Retinal pigment epithelial cell (primary cell): ENCODE measurements at regions not wholly inside any gene's neighbourhood (a gene's known extent, or its start where the extent isn't known, plus 50 kb on each side); places are given as distances from the start of the nearest gene placed in this dataset.
"Not testable (repeated sequence)": the region's sequence is repeated elsewhere in the genome, so short reads cannot be mapped to it uniquely, and the experiment has no call there.

Source experiments
- DNase-seq: peaks from one replicate; pipeline ENCODE4 v3.0.0-alpha.2; 2010; ENCODE audit warnings: low read depth
- H3K4me3 ChIP-seq: 2 replicates; pipeline ENCODE4 v1.5.1; 2011; ENCODE audit warnings: mild to moderate bottlenecking, low read length, control low read depth, moderate library complexity
- CTCF ChIP-seq: conservative IDR thresholded peaks from 2 replicates; pipeline ENCODE4 v1.5.1; 2011; ENCODE audit warnings: low read depth, low read length, control low read depth, inconsistent platforms

- no peak for TF ChIP-seq CTCF
- DNase-seq = peak; percentile 0
- no peak overlapping the region for H3K4me3 ChIP-seq
Observed at GRCh38 chr2:153268941-153269461, 209.6 kb downstream of the RPRM start.

DNA sequence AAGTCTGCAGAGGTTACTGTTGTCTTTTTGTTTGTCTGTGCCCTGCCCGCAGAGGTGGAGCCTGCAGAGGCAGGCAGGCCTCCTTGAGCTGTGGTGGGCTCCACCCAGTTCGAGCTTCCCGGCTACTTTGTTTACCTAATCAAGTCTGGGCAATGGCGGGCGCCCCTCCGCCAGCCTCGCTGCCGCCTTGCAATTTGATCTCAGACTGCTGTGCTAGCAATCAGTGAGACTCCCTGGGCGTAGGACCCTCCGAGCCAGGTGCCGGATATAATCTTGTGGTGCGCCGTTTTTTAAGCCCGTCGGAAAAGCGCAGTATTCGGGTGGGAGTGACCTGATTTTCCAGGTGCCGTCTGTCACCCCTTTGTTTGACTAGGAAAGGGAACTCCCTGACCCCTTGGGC is 221.7 kb downstream of the RPRM start:
- not testable (repeated sequence) for DNase-seq, H3K4me3 ChIP-seq

DNA sequence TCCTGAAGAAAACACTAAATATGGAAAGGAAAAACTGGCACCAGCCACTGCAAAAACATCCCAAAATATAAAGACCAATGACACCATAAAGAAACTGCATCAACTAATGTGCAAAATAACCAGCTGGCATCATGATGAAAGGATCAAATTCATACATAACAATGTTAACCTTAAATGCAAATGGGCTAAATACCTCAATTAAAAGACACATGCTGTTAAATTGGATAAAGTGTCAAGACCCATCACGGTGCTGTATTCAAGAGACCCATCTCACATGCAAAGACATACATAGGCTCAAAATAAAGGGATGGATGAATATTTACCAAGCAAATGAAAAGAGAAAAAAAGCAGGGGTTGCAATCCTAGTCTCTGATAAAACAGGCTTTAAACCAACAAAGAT is 231.9 kb downstream of the RPRM start:
- DNase-seq, H3K4me3 ChIP-seq: not testable (repeated sequence)

DNA sequence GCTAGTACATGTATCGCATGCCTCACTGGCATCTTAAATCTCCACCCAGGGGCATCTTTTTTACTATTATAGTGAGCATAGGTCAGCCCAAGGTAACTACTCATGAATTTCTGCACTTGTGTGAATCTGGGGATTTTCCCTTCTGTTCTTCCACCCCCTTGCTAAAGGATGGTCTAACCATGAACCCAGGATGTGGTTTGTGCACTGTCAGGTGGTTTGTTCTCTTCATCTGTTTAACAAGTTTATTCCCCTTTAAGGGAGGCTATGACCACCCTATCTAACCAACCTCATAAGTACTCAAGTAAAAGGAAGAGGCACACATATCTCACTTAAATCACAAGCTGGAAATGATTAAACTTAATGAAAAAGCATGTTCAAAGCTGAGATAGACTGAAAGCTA is 243.0 kb downstream of the RPRM start:
- DNase-seq = no peak
- H3K4me3 ChIP-seq = no peak overlapping the region
- no peak for TF ChIP-seq CTCF

DNA sequence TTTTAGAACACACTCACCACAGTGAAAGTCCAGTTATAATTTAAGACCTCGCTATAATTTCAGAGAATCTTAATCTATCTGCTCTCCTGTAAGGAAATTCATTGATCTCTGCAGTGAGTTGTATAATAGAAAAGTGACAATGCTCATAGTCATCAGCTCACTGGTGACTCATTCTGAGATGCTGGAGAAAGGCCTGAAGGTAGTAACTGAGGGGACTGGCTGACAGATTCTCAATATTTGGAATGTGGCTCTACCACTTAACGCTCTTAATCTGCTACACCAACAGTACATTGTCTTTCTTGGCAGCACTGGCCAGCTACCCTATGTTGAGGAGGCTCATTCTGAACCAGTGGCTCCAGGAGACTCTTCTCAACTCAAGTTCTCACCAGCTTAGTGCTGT is 246.1 kb downstream of the RPRM start:
- H3K4me3 ChIP-seq = no peak overlapping the region
- DNase-seq = no peak
- no peak for TF ChIP-seq CTCF

GRCh38 chr2:153230977-153231376 is 247.6 kb downstream of the RPRM start:
- DNase-seq = no peak
- no peak for TF ChIP-seq CTCF
- no peak overlapping the region for H3K4me3 ChIP-seq

GRCh38 chr2:153228904-153229303 is 249.7 kb downstream of the RPRM start:
- no peak overlapping the region for H3K4me3 ChIP-seq
- DNase-seq = no peak
- TF ChIP-seq CTCF = no peak

DNA sequence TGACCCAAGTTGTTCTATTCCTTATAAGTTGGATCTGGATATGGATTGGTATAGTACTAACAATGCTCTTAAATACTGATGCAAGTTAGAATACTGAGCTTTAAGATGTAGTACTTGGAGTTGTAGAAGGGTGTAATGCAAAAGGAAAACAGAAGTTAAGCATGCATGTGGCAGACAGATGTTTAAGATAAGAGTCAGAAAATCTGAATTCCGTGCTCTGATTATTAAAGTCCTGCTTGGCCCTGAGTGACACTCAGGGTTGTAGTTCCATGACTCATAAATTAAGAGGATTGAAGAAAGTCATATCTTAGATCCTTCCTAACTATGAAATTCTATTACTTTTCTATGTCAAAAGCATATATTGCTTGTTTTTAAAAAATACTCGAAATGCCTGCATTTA is 250.6 kb downstream of the RPRM start:
- no peak for TF ChIP-seq CTCF

More for the DNA sequence above, 250.6 kb downstream of the RPRM start:
- DNase-seq = peak; percentile 56
- no peak overlapping the region for H3K4me3 ChIP-seq
